Colonic mucosa (tissue), 4 donors: ENCODE measurements at regions not wholly inside any gene's neighbourhood (a gene's known extent, or its start where the extent isn't known, plus 50 kb on each side); places are given as distances from the start of the nearest gene placed in this dataset.

Experiments
- DNase-seq: peaks from one replicate; pipeline ENCODE4 v3.0.0-alpha.2; 2020
- H3K27ac ChIP-seq: fragments of 200-600 bp; one replicate; pipeline ENCODE4 v1.8.0; 2021
- H3K27me3 ChIP-seq: fragments of 200-600 bp; one replicate; pipeline ENCODE4 v1.8.0; 2021
- H3K36me3 ChIP-seq: fragments of 200-600 bp; one replicate; pipeline ENCODE4 v1.8.0; 2021
- H3K4me1 ChIP-seq: fragments of 200-600 bp; one replicate; pipeline ENCODE4 v1.8.0; 2021; ENCODE audit warnings: mild to moderate bottlenecking
- H3K4me3 ChIP-seq: fragments of 200-600 bp; one replicate; pipeline ENCODE4 v1.8.0; 2021
- H3K9ac ChIP-seq, 2 donors: one replicate each; pipeline ENCODE4 v1.7.0; 2013; ENCODE audit warnings: control low read depth in 2 of 2, low read depth in 2 of 2, low read length in 2 of 2
- H3K9me3 ChIP-seq: fragments of 200-600 bp; one replicate; pipeline ENCODE4 v1.8.0; 2021
- CTCF ChIP-seq: fragments of 200-600 bp; IDR thresholded peaks from one replicate; pipeline ENCODE4 v1.8.0; 2022; ENCODE audit warnings: antibody characterized with exemption, mild to moderate bottlenecking
- intact Hi-C: fragments of 100-400 bp; cut with DNase I; formaldehyde crosslinking; loops from one replicate; pipeline ENCODE4 v1.14.1; 2022
- donor health status: healthy.
- donor health status: DM: no; HTN: no; CAD: no.
- donor health status: DM: no; HTN: no; CAD: no.

GRCh38 chr5:102130386-102130785, 165.7 kb downstream of the SLCO4C1 start:
- no peaks in the 10 kb centered on the region for H3K36me3 ChIP-seq
- no peaks in the 10 kb centered on the region for H3K4me1 ChIP-seq
- no peak overlapping the region for H3K9ac ChIP-seq
- no peak overlapping the region for H3K27ac ChIP-seq
- no peaks in the 10 kb centered on the region for H3K9me3 ChIP-seq
- intact Hi-C loops: no loop called here
- no peak overlapping the region for H3K4me3 ChIP-seq
- no peaks in the 10 kb centered on the region for H3K27me3 ChIP-seq
- no peak for DNase-seq
- no peak for TF ChIP-seq CTCF

- no peaks in the 10 kb centered on the region for H3K36me3 ChIP-seq
- H3K4me1 ChIP-seq: no peaks in the 10 kb centered on the region
- no peak overlapping the region for H3K9ac ChIP-seq
- H3K27ac ChIP-seq: no peak overlapping the region
- DNase-seq: no peak
- no peaks in the 10 kb centered on the region for H3K9me3 ChIP-seq
- H3K27me3 ChIP-seq: no peaks in the 10 kb centered on the region
- intact Hi-C loops: no loop called here
- no peak overlapping the region for H3K4me3 ChIP-seq
- no peak for TF ChIP-seq CTCF
These were observed 176.8 kb downstream of the SLCO4C1 start for GRCh38 chr5:102119252-102119651.

DNA sequence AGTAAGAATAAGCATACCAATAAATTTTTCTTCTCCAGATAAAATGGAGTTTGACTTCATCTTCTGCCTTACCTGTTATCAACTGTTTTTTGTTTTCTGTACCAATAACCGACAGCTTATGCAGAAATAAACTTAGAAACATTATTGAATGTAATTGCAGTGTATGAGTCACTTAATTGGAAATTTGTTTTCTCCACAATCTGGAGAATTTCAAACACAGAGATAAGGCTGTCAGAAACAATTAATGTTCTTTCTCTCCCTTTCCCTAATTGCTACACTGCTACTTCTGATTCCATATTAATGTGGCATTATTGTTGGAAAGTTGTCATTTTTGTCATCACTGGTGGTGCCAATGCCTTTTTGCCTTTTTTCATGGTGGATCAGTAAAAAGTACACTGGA, 180.3 kb downstream of the SLCO4C1 start:
- Histone ChIP-seq H3K27ac (no peak overlapping the region), H3K36me3 (no peaks in the 10 kb centered on the region), H3K4me1 (no peaks in the 10 kb centered on the region), H3K9ac (no peak overlapping the region), H3K9me3 (no peaks in the 10 kb centered on the region), H3K27me3 (no peaks in the 10 kb centered on the region), H3K4me3 (no peak overlapping the region)
- DNase-seq: no peak
- no peak for TF ChIP-seq CTCF
- intact Hi-C loops: no loop called here

DNA sequence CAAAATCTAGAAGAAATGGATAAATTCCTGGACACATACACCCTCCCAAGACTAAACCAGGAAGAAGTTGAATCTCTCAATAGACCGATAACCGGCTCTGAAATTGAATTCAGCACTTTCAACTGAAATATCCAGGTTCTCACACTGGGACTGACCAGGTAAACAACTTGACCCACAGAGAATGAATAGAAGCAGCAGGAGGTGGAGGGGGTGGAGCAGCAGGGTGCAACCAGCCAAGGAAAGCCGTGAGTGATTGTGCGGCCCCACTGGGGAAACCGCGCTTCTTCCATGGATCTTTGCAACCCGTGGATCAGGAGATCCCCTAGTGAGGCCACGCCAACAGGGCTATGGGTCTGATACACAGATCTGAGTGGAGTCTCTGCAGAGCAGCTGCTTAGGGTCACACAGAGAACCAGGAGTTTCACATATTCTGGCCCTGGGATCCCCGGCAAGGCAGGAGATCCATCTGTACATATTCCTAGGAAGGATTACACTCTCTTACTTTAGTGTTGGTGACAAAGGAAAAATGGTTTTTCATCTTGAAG, 181.5 kb downstream of the SLCO4C1 start:
- intact Hi-C loops: no loop called here
- Histone ChIP-seq H3K27me3 (no peaks in the 10 kb centered on the region), H3K36me3 (no peaks in the 10 kb centered on the region), H3K9me3 (no peaks in the 10 kb centered on the region), H3K9ac (no peak overlapping the region), H3K4me1 (no peaks in the 10 kb centered on the region), H3K27ac (no peak overlapping the region), H3K4me3 (no peak overlapping the region)
- no peak for DNase-seq
- TF ChIP-seq CTCF: no peak

DNA sequence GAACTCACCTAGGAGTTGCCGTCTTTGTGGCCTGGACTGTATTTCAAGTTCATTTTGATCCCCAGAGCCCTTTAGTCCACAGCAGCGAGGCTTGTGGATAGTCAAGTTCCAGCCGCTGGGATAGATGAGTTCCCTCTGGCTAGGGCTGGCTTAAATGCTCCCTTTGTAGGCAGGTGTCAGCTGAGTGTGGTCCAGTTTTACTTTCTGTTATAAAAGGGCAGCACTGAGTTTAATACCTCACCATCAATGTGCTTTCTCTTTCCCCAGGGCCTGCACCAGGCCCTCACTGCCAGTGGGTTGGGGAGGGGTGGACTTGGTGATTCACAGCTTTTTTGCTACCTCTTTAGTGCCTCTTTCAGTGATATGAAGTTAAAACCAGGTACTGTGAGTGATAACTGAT, 188.2 kb downstream of the SLCO4C1 start:
- no peaks in the 10 kb centered on the region for H3K27me3 ChIP-seq
- intact Hi-C loops: no loop called here
- no peak overlapping the region for H3K27ac ChIP-seq
- no peaks in the 10 kb centered on the region for H3K36me3 ChIP-seq
- no peak for DNase-seq
- no peak overlapping the region for H3K4me3 ChIP-seq
- no peak overlapping the region for H3K9ac ChIP-seq
- no peak for TF ChIP-seq CTCF
- no peaks in the 10 kb centered on the region for H3K4me1 ChIP-seq
- no peaks in the 10 kb centered on the region for H3K9me3 ChIP-seq

DNA sequence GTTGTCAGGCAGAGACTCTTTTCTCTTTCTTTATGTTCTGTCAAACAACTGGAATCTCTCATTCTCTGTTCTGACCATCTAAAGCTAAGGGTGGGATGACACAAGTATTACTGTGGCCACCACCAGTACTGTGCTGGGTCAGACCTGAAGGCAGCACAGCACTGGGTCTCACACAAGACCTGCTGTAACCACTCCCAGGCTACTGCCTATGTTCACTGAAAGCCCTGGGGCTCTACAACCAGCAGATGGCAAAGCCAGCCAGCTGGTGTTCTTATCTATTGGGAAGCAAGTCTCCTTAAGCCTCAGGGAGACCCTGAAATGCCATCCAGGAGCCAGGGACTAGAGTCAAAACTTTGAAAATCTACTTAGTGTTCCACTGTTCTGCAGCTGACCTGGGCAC, 189.5 kb downstream of the SLCO4C1 start:
- Histone ChIP-seq H3K9ac (no peak overlapping the region), H3K4me1 (no peaks in the 10 kb centered on the region), H3K36me3 (no peaks in the 10 kb centered on the region), H3K4me3 (no peak overlapping the region), H3K9me3 (no peaks in the 10 kb centered on the region), H3K27ac (no peak overlapping the region), H3K27me3 (no peaks in the 10 kb centered on the region)
- intact Hi-C loops: no loop called here
- no peak for TF ChIP-seq CTCF
- no peak for DNase-seq
